LNCaP clone FGC (cell line): ENCODE measurements at regions not wholly inside any gene's neighbourhood (a gene's known extent, or its start where the extent isn't known, plus 50 kb on each side); places are given as distances from the start of the nearest gene placed in this dataset.

ENCODE experiments used
- DNase-seq: peaks from one replicate; pipeline ENCODE4 v3.0.0-alpha.2; 2011; ENCODE audit warnings: low read depth
- H3K4me3 ChIP-seq: 2 replicates; pipeline ENCODE4 v1.5.1; 2011; ENCODE audit warnings: mild to moderate bottlenecking, low read depth, low read length, control low read depth
- CTCF ChIP-seq: IDR thresholded peaks from 2 replicates; pipeline ENCODE4 v1.5.1; 2012; ENCODE audit warnings: mild to moderate bottlenecking; ENCODE audit not compliant: control insufficient read depth, insufficient read depth; ENCODE audit errors: extremely low read depth

DNA sequence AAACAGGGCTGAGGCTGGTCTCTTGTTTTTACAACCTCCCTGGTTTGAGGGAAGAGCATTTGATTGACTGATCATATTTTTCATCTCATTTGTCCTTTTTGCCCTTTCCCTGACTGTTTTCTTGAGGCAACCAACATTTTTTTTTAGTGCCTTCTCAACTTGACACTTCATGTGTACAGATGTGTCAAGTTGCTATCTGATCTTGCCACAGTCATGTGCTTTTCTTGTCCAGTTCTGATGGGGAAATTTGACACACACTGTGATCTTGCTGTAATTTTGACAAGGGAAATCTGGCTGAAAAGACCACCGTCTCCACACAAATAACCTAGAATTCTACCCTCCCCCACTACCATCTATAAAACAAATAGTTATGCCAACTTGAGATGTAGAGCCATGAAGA is 329.6 kb downstream of the KCTD12 start:
- DNase-seq, result no peak
- no peak overlapping the region for H3K4me3 ChIP-seq
- no peak for TF ChIP-seq CTCF

GRCh38 chr13:76552807-76553206 is 333.4 kb downstream of the KCTD12 start:
- DNase-seq, result no peak
- TF ChIP-seq CTCF, result no peak
- no peak overlapping the region for H3K4me3 ChIP-seq

DNA sequence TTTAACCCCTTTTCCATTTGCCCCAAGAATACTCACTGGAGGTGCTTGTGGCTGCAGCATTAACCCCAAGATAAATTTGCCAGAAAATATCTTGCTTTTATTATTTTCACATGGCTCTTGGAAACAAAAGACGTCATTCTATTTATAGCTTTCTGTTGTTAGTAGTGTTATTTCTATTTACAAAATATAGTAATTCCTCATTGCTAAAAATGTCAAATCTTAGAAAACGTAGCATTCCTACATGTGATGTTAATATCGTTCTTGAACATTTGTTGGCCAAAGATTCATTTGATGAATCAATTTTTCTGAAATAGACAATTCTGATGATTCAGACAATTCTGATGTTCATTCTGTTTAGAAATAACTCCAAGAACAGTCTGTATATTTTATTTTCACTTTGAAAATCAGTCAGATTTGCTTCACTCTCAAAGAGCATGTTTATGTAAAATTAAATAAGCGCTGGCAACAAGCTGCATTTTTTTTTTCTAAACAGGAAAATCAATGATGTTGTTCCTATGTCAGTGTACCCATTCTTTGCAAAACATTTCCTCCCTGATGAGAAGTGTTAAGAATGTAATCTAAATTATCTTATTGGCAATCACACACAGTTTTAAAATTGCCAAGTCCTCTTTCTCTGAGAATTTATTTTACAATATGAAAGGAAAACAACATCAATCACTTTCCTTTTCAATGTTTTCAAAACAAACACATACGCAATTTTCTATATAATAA is 334.0 kb downstream of the KCTD12 start:
- no peak for TF ChIP-seq CTCF
- DNase-seq, result no peak
- H3K4me3 ChIP-seq, result no peak overlapping the region

DNA sequence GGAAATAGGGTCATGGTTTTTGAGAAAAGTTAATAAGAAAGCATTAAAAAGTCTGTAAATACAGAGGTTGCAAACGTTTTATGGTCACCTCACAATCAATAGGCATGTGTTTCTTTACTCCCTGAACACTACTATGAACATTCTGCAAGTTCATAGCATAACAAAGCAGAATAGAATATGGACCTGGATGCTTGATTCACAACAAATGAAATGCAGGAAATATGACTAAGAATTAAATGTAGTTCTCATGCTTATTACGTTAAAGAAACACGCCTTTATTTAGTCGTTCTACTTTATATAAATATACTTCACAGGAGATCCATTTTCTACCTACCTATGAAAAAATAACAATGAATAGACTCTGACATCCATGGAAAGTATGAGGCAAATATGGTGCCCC is 344.0 kb downstream of the KCTD12 start:
- no peak for DNase-seq
- no peak overlapping the region for H3K4me3 ChIP-seq
- no peak for TF ChIP-seq CTCF

GRCh38 chr13:76538004-76538403 is 348.2 kb downstream of the KCTD12 start:
- TF ChIP-seq CTCF, result no peak
- DNase-seq, result no peak
- H3K4me3 ChIP-seq, result no peak overlapping the region

- no peak for DNase-seq
- TF ChIP-seq CTCF, result no peak
These were observed 353.0 kb downstream of the KCTD12 start for GRCh38 chr13:76533251-76533650.

DNA sequence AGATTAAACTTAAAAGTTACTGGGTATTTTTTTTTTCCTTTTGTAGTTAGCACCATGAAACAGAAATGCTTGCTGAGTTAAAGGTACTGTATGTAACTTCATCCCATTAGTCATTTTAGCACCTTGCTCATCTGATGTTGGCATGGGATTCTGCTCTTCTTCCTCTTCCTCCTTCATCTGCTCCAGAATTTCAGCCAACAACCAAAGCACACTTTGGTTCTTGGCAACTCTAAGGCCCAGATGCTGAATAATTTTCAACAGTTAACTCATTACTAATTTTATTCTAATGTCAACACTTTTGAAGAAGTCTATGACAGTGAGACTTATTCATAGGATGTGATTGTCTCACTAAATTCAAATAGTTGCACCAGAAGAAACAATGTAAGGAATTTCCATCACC is 359.2 kb downstream of the KCTD12 start:
- no peak for DNase-seq
- no peak overlapping the region for H3K4me3 ChIP-seq
- TF ChIP-seq CTCF, result no peak

More at GRCh38 chr13:76533251-76533650, 353.0 kb downstream of the KCTD12 start:
- H3K4me3 ChIP-seq, result no peak overlapping the region
